ENCODE measurements at regions not wholly inside any gene's neighbourhood (a gene's known extent, or its start where the extent isn't known, plus 50 kb on each side); places are given as distances from the start of the nearest gene placed in this dataset.

DNA sequence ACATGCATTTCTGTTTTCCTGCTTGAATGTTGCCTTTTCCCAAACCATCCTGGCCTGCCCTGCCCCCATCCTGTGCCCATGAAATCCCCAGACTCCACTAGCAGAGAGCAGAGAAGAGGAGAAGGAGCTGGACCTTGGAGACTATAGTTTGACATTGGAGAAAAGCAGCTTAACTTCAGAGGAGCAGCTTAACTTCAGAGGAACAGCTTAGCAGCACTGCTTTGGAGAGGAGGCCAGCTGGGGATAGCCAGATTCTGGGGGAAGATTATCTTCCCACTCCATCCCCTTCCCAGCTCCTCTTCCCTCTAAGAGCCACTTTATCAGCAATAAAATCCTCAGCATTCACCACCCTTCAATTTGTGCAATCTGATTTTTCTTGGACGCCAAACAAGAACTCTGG, 443.0 kb downstream of the PCDH10 start:
- DNase-seq (ENCODE audit: low spot score): no peak
- TF ChIP-seq, protein P1, sequence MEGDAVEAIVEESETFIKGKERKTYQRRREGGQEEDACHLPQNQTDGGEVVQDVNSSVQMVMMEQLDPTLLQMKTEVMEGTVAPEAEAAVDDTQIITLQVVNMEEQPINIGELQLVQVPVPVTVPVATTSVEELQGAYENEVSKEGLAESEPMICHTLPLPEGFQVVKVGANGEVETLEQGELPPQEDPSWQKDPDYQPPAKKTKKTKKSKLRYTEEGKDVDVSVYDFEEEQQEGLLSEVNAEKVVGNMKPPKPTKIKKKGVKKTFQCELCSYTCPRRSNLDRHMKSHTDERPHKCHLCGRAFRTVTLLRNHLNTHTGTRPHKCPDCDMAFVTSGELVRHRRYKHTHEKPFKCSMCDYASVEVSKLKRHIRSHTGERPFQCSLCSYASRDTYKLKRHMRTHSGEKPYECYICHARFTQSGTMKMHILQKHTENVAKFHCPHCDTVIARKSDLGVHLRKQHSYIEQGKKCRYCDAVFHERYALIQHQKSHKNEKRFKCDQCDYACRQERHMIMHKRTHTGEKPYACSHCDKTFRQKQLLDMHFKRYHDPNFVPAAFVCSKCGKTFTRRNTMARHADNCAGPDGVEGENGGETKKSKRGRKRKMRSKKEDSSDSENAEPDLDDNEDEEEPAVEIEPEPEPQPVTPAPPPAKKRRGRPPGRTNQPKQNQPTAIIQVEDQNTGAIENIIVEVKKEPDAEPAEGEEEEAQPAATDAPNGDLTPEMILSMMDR (IDR thresholded peaks at IDR 0.05; ENCODE audit: extremely low read depth, missing control alignments): no peak

DNA sequence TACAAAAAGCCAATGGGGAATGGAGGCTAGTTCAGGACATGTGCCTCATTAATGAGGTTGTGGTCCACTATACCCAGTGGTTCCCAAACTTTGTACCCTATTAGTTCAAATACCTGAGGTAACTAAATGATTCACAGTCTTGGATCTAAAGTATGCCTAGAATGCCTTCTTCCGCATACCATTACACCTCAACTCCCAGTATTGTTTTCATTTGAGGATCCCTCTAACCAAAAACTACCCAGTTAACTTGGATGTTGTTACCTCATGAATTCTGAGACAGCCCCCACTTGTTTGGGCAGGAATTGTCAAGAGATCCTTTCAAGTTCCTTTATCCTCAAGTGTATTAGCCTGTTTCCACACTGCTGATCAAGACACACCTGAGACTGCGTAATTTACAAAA, 439.2 kb downstream of the PCDH10 start:
- TF ChIP-seq, protein P1 (IDR thresholded peaks at IDR 0.05; ENCODE audit: extremely low read depth, missing control alignments): no peak
- no peak for DNase-seq (ENCODE audit: low spot score)

DNA sequence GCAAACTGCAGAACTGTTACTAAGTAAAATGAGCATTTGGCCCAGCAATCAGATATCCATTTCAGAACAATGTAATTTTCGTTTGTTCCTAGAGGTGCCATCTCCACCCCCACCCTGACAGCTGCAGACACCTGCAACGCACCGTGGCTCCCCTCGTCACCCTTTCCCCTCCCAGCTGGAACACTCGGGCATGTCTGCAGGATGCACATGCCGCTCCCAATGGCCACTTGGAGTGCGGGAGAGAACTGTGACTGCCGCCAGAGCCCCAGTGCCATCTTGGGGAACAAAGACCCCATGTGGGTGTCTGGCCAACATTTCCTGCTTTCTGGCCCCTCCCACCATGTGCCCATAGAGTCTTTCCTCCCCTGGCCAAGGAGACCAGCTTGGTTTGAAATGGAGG, 436.2 kb downstream of the PCDH10 start:
- TF ChIP-seq, protein P1 (IDR thresholded peaks at IDR 0.05; ENCODE audit: extremely low read depth, missing control alignments): no peak
- no peak for DNase-seq (ENCODE audit: low spot score)

DNA sequence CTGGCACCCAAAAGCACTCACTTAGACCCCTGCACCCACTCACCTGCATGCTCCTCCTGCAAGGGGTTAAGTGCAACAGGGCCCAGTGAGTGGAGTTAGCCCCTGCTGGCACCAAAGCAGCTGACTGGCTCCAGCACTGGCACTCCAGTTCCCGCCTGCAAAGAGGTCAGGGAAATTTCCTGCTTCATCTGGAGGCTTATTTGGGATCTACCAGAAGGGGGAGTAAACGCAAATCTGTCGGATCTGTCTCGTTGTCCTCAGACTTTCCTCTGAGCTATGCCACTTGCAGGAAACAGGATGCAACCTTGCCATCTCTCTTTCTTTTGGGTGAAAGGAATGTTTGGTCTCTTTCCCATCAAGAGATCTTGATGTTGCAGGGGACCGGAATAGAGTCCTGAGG, 435.6 kb downstream of the PCDH10 start:
- no peak for DNase-seq (ENCODE audit: low spot score)
- TF ChIP-seq, protein P1 (IDR thresholded peaks at IDR 0.05; ENCODE audit: extremely low read depth, missing control alignments): no peak

DNA sequence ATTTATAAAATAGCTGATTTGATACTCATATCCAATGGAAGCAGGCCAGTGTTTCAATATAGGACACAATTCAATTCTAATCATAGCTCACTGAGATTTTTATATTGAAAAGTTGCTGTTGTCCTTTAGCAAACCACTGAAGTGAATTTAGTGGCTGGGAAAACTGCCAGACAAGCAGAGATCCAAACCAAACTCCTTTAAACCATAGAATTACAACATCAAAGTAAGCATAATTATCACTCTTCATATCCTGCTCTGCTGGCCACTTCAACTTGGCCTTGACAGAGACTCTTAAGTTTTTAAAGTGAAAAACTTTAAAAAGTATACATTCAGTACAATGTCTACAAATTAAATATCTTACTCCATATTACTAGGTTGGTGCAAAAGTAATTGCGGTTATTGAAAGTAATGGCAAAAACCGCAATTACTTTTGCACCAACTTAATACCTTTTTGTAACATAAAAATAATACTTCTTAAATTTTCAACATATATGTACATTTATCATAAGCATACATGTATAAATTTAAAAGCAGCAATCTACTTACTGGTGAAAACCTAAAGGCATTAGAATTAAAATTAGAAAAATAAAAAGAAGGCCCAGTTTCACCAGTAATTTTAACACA, 433.0 kb downstream of the PCDH10 start:
- no peak for DNase-seq (ENCODE audit: low spot score)
- TF ChIP-seq, protein P1 (IDR thresholded peaks at IDR 0.05; ENCODE audit: extremely low read depth, missing control alignments): no peak

DNA sequence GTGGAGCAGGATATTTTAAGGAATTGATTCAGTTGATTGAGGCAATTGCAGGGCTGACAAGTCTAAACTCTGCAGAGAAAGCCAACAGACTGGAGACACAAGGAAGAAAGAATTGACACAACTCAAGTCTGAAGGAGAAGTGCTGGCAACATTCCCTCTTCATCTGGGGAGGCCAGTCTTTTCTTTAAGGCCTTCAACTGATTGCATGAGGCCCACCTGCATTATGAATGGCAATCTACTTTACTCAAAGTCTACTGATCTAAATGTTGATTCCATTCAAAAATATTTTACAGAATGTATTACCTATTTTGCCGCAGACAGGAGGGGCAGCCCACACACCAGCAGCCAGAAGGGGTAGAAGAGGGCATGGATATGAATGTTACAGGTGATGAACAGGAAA, 425.2 kb downstream of the PCDH10 start:
- DNase-seq (ENCODE audit: low spot score): no peak
- TF ChIP-seq, protein P1 (IDR thresholded peaks at IDR 0.05; ENCODE audit: extremely low read depth, missing control alignments): no peak

DNA sequence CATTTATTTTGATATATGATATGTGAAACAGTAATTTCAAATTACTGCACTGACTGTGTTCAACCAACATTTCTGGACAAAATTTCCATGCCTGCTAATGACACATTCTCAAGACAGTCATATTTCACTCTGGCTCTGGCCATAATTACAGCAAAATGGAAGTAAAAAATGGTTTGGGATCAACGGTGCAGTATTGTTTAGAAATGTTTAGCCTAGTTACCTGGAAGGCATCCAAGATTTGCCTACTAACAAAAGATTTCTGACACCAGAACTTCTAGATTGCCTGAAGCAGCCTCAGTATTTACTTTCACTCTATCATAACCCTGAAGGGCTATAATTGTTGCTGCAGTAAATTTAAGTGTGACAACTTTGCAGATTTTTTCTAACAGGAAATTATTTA, 416.3 kb downstream of the PCDH10 start:
- DNase-seq (ENCODE audit: low spot score): no peak
- TF ChIP-seq, protein P1 (IDR thresholded peaks at IDR 0.05; ENCODE audit: extremely low read depth, missing control alignments): no peak

Data from GM20000 (cell line).